ENCODE measurements at regions not wholly inside any gene's neighbourhood (a gene's known extent, or its start where the extent isn't known, plus 50 kb on each side); places are given as distances from the start of the nearest gene placed in this dataset.

- DNase-seq (ENCODE audit: low read depth), result no peak
- TF ChIP-seq, protein P1, sequence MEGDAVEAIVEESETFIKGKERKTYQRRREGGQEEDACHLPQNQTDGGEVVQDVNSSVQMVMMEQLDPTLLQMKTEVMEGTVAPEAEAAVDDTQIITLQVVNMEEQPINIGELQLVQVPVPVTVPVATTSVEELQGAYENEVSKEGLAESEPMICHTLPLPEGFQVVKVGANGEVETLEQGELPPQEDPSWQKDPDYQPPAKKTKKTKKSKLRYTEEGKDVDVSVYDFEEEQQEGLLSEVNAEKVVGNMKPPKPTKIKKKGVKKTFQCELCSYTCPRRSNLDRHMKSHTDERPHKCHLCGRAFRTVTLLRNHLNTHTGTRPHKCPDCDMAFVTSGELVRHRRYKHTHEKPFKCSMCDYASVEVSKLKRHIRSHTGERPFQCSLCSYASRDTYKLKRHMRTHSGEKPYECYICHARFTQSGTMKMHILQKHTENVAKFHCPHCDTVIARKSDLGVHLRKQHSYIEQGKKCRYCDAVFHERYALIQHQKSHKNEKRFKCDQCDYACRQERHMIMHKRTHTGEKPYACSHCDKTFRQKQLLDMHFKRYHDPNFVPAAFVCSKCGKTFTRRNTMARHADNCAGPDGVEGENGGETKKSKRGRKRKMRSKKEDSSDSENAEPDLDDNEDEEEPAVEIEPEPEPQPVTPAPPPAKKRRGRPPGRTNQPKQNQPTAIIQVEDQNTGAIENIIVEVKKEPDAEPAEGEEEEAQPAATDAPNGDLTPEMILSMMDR (conservative IDR thresholded peaks at IDR 0.05; ENCODE audit: low read length), result no peak
- no peak overlapping the region for H3K4me3 ChIP-seq (ENCODE audit: low read length)
Measured at GRCh38 chr21:22582026-22582425, 1583.8 kb downstream of the NCAM2 start.

DNA sequence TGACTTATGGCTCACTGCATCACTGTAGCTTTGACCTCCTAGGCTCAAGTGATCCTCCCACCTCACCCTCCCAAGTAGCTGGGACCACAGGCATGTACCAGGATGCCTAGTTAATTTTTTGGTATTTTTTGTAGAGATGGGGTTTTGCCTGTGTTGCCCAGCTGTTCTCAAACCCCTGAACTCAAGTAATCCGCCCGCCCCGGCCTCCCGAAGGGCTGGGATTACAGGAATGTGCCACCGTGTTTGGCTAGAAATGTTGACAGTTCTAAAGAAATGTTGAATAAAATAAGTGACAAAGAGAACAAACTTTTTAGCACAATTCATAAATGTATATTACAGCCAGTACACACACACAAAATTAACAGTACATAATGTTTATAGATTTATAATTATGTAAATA is 1586.1 kb downstream of the NCAM2 start:
- TF ChIP-seq, protein P1 (conservative IDR thresholded peaks at IDR 0.05; ENCODE audit: low read length), result no peak
- no peak for DNase-seq (ENCODE audit: low read depth)
- no peak overlapping the region for H3K4me3 ChIP-seq (ENCODE audit: low read length)

- no peak overlapping the region for H3K4me3 ChIP-seq (ENCODE audit: low read length)
- TF ChIP-seq, protein P1 (conservative IDR thresholded peaks at IDR 0.05; ENCODE audit: low read length), result no peak
Measured at GRCh38 chr21:22585558-22585957, 1587.3 kb downstream of the NCAM2 start.

DNA sequence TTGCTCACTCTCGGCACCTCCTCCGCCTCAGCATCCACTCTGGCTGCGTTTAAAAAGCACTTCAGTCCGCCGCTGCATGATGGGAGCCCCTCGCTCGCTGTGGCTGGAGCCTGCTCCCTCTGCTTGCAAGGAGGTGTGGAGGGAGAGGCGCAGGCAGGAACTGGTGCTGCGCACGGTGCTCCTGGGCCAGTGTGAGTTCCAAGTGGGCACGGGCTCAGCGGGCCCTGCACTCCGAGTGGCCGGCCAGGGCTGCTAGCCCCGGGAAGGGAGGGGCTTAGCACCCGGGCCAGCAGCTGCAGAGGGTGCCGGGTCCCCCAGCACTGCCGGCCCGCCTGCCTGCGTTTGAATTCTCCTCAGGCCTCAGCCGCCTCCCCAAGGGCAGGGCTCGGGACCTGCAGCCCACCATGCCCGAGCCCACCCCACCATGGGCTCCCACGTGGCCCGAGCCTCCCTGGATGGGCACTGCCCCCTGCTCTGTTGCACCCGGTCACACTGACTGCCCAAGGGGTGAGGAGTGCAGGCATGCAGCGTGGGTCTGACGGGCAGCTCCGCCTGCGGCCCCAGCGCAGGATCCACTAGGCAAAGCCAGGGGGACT is 1599.5 kb downstream of the NCAM2 start:
- TF ChIP-seq, protein P1 (conservative IDR thresholded peaks at IDR 0.05; ENCODE audit: low read length), result no peak
- DNase-seq (ENCODE audit: low read depth), result no peak
- no peak overlapping the region for H3K4me3 ChIP-seq (ENCODE audit: low read length)

More at GRCh38 chr21:22585558-22585957, 1587.3 kb downstream of the NCAM2 start:
- DNase-seq (ENCODE audit: low read depth), result no peak

- TF ChIP-seq, protein P1 (conservative IDR thresholded peaks at IDR 0.05; ENCODE audit: low read length), result no peak
- no peak overlapping the region for H3K4me3 ChIP-seq (ENCODE audit: low read length)
- no peak for DNase-seq (ENCODE audit: low read depth)
Measured at GRCh38 chr21:22609802-22610201, 1611.6 kb downstream of the NCAM2 start.

DNA sequence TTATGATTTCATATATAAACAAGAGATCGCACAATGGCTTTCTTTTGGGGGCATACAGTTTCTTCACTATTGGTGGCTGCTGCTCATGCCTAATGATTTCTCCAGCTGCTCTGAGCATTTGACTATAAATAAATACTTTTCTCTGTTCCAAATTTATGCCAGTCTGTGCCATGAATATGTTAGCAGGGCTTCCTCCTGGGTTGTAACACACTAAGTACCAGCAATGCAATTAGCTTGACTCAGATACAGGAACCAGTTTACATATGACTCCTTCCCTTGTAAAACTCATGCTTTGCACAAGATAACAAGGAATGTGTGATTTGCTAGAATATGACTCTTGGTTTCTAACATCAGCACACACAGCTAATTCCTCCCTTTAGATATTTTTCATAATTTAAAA is 1629.7 kb downstream of the NCAM2 start:
- TF ChIP-seq, protein P1 (conservative IDR thresholded peaks at IDR 0.05; ENCODE audit: low read length), result no peak
- DNase-seq (ENCODE audit: low read depth), result no peak
- no peak overlapping the region for H3K4me3 ChIP-seq (ENCODE audit: low read length)

DNA sequence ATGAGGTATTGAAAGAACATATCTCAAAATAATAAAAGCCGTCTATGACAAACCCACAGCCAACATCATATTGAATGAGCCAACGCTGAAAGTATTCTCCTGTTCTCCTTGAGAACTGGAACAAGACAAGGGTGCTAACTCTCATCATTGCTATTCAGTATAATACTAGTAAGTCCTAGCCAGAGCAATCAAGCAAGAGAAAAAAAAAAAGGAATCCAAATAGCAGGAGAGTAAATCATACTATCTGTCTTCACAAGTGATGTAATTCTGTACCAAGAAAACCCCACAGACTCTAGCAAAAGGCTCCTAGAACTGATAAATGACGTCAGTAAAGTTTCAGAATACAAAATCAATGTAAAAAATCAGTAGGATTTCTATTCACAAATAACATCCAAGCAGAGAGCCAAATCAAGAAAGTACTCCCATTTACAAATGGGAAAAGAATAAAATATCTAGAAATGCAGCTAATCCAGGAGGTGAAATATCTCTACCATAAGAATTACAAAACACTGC is 1632.8 kb downstream of the NCAM2 start:
- TF ChIP-seq, protein P1 (conservative IDR thresholded peaks at IDR 0.05; ENCODE audit: low read length), result no peak
- no peak overlapping the region for H3K4me3 ChIP-seq (ENCODE audit: low read length)
- no peak for DNase-seq (ENCODE audit: low read depth)

Measured in AG10803 (cell line).